Activated CD4-positive, alpha-beta T cell treated with anti-CD3 and anti-CD28 coated beads, Interleukin-2, Interleukin-6, amounts not matched to agents 100 ng/mL and 50 ng/mL, durations not matched to agents 16 hours and 8 hours (primary cell): ENCODE measurements at regions not wholly inside any gene's neighbourhood (a gene's known extent, or its start where the extent isn't known, plus 50 kb on each side); places are given as distances from the start of the nearest gene placed in this dataset.

Source experiments
- DNase-seq: peaks from one replicate; pipeline ENCODE4 v3.0.0-alpha.2; 2020

DNA sequence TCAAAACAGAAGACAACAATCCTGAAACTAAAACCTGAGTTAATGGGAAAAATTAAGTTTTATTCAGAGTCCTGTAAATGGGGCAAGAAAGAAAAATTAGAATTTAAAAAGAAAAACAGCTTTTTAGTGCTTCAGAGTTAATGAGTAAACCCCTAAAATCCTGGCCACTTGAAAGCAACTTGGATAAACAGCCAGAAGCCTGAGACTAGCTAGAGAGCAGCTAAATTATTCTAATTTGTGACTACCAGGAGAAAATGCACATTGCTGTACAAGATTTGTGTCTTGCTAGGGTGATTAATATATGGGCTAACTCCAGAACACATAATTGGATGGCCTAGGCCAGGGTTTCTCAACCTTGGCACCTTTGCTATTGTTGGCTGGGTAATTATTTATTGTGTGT lies 62.4 kb upstream of the ARG1 start:
- no peak for DNase-seq

GRCh38 chr6:131519670-131520436 lies 53.2 kb upstream of the ARG1 start:
- DNase-seq, result peak; percentile 65
